Activated T-helper 1 cell treated with anti-CD3 and anti-CD28 coated beads, Interleukin-12 subunit alpha, Interleukin-12 subunit beta, Interleukin-2, Interleukin-4 antibody, amounts not matched to agents 30 ng/mL and 10 ng/mL and 1 ng/mL, durations not matched to agents 14 hours and 24 hours and 36 hours (primary cell): ENCODE measurements at regions not wholly inside any gene's neighbourhood (a gene's known extent, or its start where the extent isn't known, plus 50 kb on each side); places are given as distances from the start of the nearest gene placed in this dataset.

Source experiments
- DNase-seq: peaks from one replicate; pipeline ENCODE4 v3.0.0; 2021; ENCODE audit warnings: low spot score
- H3K27ac Mint-ChIP-seq: one replicate; pipeline ENCODE4 v1.8.0; 2021; ENCODE audit warnings: mild to moderate bottlenecking, mixed read lengths
- H3K27me3 Mint-ChIP-seq: one replicate; pipeline ENCODE4 v1.8.0; 2022; ENCODE audit warnings: mild to moderate bottlenecking, moderate library complexity, mixed read lengths; ENCODE audit not compliant: insufficient read depth
- H3K36me3 Mint-ChIP-seq: one replicate; pipeline ENCODE4 v1.8.0; 2021; ENCODE audit warnings: low read depth, mixed read lengths
- H3K4me1 Mint-ChIP-seq: one replicate; pipeline ENCODE4 v1.8.0; 2021; ENCODE audit warnings: low read depth, mixed read lengths
- H3K4me3 Mint-ChIP-seq: one replicate; pipeline ENCODE4 v1.8.0; 2021; ENCODE audit warnings: mild to moderate bottlenecking, moderate library complexity, mixed read lengths
- H3K9me3 Mint-ChIP-seq: one replicate; pipeline ENCODE4 v1.8.0; 2021; ENCODE audit warnings: mixed read lengths
- intact Hi-C: fragments of 100-400 bp; cut with micrococcal nuclease; formaldehyde crosslinking; loops from one replicate; pipeline ENCODE4 v1.15.1; 2024

DNA sequence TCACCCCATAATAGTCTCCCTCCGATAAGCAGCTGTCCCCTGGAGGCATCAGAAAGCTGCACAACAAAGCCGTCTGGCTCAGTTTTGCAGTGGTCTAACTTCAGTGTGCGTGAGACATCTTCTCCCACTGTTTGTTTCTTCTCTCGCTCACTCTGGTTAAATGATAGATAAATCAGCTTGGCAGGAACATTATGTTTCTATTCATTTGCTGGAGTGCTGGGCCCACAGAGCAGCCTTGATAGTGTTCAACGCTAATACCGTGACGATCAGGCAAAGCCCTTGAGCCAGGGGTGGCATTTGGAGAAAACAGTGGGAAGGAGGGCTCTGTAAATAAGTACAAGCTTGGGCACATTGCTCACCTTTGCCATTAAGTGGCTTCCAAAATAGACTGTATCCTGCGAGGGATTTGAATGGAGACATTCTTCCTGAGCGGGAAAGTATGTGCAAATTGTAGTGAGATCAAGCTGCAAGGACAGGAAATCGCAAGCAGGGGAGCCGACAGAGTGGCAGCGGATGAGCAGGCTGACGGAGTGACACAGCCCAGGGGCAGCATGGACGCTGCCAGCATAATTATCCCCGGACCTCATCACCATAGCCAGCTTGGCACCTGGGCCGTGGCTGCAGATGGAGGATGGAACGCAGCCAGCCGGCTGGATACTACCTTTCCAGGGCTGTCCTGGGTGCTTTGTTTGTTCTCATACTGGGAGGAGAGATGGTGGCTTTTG lies 256.8 kb upstream of the FZD8 start:
- Mint-ChIP-seq H3K9me3 (no peaks in the 10 kb centered on the region), H3K27ac (no peak overlapping the region), H3K4me1 (no peaks in the 10 kb centered on the region), H3K36me3 (no peaks in the 10 kb centered on the region), H3K27me3 (no peaks in the 10 kb centered on the region), H3K4me3 (no peak overlapping the region)
- no peak for DNase-seq
- intact Hi-C loops = no loop called here

DNA sequence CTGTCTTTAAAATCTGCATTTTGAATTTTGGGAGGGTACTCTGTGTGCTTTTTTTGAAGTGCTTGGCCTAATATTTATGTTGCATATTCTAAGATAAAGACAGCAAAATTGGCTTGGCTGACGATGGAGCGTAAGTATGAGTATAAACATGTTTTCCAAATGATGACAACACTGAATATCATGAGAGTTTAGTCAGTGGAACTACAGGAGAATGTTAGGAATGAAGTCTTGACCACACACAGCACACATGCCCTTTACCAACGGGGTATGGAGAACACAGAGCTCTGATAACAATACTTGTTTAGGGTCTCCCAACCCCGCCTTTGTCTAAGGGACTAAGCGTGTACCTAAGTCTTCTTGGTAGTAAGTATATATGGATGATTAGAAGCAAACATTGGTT lies 253.9 kb upstream of the FZD8 start:
- Mint-ChIP-seq H3K4me1 (no peaks in the 10 kb centered on the region), H3K9me3 (no peaks in the 10 kb centered on the region), H3K4me3 (no peak overlapping the region), H3K27ac (no peak overlapping the region), H3K36me3 (no peaks in the 10 kb centered on the region), H3K27me3 (no peaks in the 10 kb centered on the region)
- no peak for DNase-seq
- intact Hi-C loops = no loop called here

GRCh38 chr10:35895331-35895730 lies 253.2 kb upstream of the FZD8 start:
- H3K27ac Mint-ChIP-seq = no peak overlapping the region
- no peak overlapping the region for H3K4me3 Mint-ChIP-seq
- H3K9me3 Mint-ChIP-seq = no peaks in the 10 kb centered on the region
- no peaks in the 10 kb centered on the region for H3K27me3 Mint-ChIP-seq
- no peak for DNase-seq
- no peaks in the 10 kb centered on the region for H3K4me1 Mint-ChIP-seq
- intact Hi-C loops = no loop called here
- H3K36me3 Mint-ChIP-seq = no peaks in the 10 kb centered on the region

GRCh38 chr10:35892526-35892925 lies 250.4 kb upstream of the FZD8 start:
- no peak overlapping the region for H3K27ac Mint-ChIP-seq
- H3K27me3 Mint-ChIP-seq = no peaks in the 10 kb centered on the region
- intact Hi-C loops = no loop called here

DNA sequence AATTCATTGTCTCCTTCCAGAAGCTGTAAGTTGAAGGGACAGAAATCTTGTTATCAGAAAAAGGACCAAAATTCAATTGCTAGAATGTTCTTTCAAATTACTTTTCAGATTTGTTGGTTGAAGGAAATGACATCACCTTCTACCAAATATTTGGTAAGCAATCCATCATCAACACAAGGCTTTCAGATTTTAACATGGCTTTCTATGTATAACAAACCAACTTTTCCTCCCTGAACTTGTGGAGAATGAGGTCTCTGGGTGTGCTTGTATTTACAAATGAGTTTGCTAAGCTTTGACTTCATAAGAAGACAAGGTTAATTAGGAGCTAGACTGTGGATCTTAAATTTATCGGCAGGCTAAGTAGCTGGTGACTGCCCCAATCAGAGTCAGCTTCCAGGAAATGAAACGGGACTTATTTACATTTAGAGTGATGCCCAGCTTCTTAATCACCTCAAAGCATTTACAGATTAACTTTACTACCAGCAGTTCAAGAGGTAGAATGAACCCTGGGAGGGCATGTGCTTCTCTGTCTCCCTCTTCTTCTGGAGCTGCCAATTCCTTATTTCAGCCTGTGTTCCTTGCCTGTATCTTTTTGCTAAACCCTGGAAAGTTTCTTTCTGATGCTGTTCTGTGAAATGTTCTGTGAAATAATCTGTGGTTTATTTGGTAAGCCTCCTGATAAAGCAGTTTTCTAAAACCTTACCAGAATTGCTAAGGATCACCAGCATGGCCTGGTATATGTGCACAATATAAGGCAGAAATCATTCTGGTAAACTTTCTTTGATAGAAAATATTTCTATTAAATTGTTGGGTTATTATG lies 248.8 kb upstream of the FZD8 start:
- no peaks in the 10 kb centered on the region for H3K27me3 Mint-ChIP-seq
- intact Hi-C loops = no loop called here
- H3K36me3 Mint-ChIP-seq = no peaks in the 10 kb centered on the region
- no peaks in the 10 kb centered on the region for H3K4me1 Mint-ChIP-seq
- H3K4me3 Mint-ChIP-seq = no peak overlapping the region
- no peak for DNase-seq
- no peak overlapping the region for H3K27ac Mint-ChIP-seq
- H3K9me3 Mint-ChIP-seq = no peaks in the 10 kb centered on the region

More at GRCh38 chr10:35892526-35892925, 250.4 kb upstream of the FZD8 start:
- Mint-ChIP-seq H3K36me3 (no peaks in the 10 kb centered on the region), H3K4me3 (no peak overlapping the region), H3K9me3 (no peaks in the 10 kb centered on the region), H3K4me1 (no peaks in the 10 kb centered on the region)
- DNase-seq = no peak

DNA sequence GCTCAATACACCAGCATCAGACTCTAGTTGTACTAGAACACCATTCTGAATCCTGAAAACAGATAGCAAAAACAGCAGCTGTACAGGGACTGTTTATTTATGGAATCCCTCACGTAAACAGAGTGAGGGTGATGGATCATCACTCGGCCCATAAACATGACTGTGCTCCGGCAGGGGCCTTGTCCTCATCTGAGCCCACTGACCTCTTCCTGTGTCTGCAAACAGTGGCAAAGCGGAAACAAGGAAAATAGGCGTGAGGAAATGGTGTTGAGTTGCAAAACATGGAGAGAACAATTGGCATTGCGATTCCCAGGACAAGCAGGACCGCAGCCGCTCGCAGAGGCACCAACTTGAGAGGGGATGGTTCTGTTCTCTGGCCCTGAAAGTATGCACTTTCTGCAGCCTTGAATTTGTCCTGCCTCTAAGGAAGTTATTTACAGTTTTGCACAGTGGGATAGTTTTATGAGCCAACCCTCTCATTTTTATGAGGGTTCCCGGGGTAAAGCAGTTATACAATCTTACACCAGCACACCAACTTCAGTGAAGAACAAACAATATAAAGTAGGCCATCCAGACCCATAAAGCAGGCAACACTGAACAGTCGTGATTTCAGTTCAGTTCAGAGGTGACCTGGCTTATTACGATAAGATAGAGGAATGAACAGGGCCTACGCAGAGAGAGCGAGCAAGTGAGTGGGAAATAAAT lies 248.0 kb upstream of the FZD8 start:
- no peak for DNase-seq
- Mint-ChIP-seq H3K27me3 (no peaks in the 10 kb centered on the region), H3K27ac (no peak overlapping the region), H3K4me1 (no peaks in the 10 kb centered on the region), H3K9me3 (no peaks in the 10 kb centered on the region), H3K4me3 (no peak overlapping the region), H3K36me3 (no peaks in the 10 kb centered on the region)
- intact Hi-C loops = no loop called here

GRCh38 chr10:35889226-35889625 lies 247.1 kb upstream of the FZD8 start:
- H3K9me3 Mint-ChIP-seq = no peaks in the 10 kb centered on the region
- DNase-seq = no peak
- no peaks in the 10 kb centered on the region for H3K36me3 Mint-ChIP-seq
- intact Hi-C loops = no loop called here
- H3K4me1 Mint-ChIP-seq = no peaks in the 10 kb centered on the region
- H3K27ac Mint-ChIP-seq = no peak overlapping the region
- no peaks in the 10 kb centered on the region for H3K27me3 Mint-ChIP-seq
- H3K4me3 Mint-ChIP-seq = no peak overlapping the region

GRCh38 chr10:35888400-35888799 lies 246.3 kb upstream of the FZD8 start:
- H3K4me3 Mint-ChIP-seq = no peak overlapping the region
- H3K27me3 Mint-ChIP-seq = no peaks in the 10 kb centered on the region
- no peak overlapping the region for H3K27ac Mint-ChIP-seq
- no peak for DNase-seq
- H3K4me1 Mint-ChIP-seq = no peaks in the 10 kb centered on the region
- no peaks in the 10 kb centered on the region for H3K36me3 Mint-ChIP-seq
- intact Hi-C loops = no loop called here
- H3K9me3 Mint-ChIP-seq = no peaks in the 10 kb centered on the region

GRCh38 chr10:35887685-35888084 lies 245.6 kb upstream of the FZD8 start:
- Mint-ChIP-seq H3K9me3 (no peaks in the 10 kb centered on the region), H3K4me1 (no peaks in the 10 kb centered on the region), H3K36me3 (no peaks in the 10 kb centered on the region), H3K27me3 (no peaks in the 10 kb centered on the region), H3K27ac (no peak overlapping the region), H3K4me3 (no peak overlapping the region)
- DNase-seq = no peak
- intact Hi-C loops = no loop called here

DNA sequence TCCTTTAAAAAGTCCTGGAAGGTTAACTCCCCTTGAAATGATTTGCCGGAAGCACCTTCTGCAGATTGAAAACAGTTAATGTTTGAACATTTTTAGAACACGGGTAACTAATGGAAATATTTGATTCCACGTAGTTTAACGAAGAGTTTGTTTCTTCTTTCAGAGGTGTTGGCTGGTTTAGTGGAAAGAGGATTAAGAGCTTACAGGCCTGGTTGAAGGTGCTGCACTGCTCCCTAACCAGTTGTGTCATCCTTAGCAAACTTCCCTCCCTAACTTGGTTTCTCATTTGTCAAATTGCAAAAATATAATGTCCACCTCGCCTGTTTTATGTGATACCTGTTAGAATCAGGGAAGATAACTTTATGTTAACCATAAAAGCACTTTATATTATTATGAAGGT lies 243.0 kb upstream of the FZD8 start:
- Mint-ChIP-seq H3K36me3 (no peaks in the 10 kb centered on the region), H3K9me3 (no peaks in the 10 kb centered on the region), H3K27me3 (no peaks in the 10 kb centered on the region), H3K27ac (no peak overlapping the region), H3K4me3 (no peak overlapping the region), H3K4me1 (no peaks in the 10 kb centered on the region)
- intact Hi-C loops = no loop called here
- DNase-seq = no peak

GRCh38 chr10:35884657-35885071 lies 242.6 kb upstream of the FZD8 start:
- intact Hi-C loops = no loop called here
- Mint-ChIP-seq H3K9me3 (no peaks in the 10 kb centered on the region), H3K4me3 (no peak overlapping the region), H3K27me3 (no peaks in the 10 kb centered on the region), H3K36me3 (no peaks in the 10 kb centered on the region), H3K27ac (no peak overlapping the region), H3K4me1 (no peaks in the 10 kb centered on the region)
- no peak for DNase-seq

DNA sequence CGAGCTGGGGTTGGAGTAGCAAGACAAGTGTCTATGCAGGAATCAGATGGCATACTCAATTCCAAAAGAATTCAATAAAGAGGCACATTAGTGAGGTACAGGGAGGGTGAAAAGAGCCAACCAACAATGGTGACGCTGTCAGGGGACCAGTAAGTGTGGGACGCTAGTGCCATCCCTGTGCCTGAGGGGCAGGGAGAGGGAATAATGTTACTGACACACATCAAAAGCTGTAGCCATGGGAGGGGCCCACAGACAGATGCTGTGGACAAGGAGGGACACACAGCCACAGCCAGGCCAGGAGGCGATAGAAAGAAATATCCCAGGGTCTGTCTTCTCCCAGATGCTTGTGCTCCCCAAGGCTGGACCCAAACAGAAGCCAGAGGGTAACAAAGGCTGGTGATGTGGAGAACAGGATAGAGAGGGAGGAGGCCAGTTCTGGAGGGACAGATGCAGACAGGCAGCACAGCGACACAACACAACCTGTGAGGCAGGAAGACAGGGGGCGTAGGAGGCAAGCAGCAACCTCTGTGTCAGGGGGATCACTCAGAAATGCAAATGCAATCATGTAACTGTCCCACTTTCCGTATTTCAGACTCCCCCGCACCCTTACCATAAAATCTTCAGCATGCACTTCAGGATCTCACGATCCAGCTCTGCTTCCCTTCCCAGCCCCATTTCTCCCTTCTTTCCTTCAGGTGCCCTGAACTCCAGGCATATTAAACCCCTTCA lies 240.5 kb upstream of the FZD8 start:
- DNase-seq = no peak
- Mint-ChIP-seq H3K9me3 (no peaks in the 10 kb centered on the region), H3K27ac (no peak overlapping the region), H3K4me1 (no peaks in the 10 kb centered on the region), H3K27me3 (no peaks in the 10 kb centered on the region), H3K36me3 (no peaks in the 10 kb centered on the region), H3K4me3 (no peak overlapping the region)
- intact Hi-C loops = no loop called here

DNA sequence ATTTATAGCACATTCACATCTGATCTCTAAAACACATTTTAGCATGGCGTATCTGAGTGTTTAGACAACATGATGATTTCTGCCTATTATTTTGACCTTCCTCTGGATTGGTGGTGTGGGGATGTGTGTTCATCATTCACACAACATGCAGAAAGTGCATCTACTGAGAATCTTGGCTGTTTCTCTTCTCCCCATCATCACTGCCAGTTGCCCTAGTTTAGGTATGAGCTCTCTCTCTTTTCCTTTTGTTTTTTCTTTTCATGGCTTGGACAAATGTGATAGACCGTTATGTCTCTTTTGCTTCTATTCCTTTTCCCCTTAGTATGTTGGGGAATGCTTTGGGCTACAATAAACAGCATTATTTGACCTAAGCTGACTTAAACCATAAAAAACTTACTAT lies 239.2 kb upstream of the FZD8 start:
- intact Hi-C loops = no loop called here
- no peak overlapping the region for H3K4me3 Mint-ChIP-seq
- no peaks in the 10 kb centered on the region for H3K9me3 Mint-ChIP-seq
- no peaks in the 10 kb centered on the region for H3K36me3 Mint-ChIP-seq
- no peaks in the 10 kb centered on the region for H3K27me3 Mint-ChIP-seq
- H3K27ac Mint-ChIP-seq = no peak overlapping the region
- no peak for DNase-seq
- H3K4me1 Mint-ChIP-seq = no peaks in the 10 kb centered on the region
